Astrocyte (in vitro differentiated cells and primary cell): ENCODE measurements at regions not wholly inside any gene's neighbourhood (a gene's known extent, or its start where the extent isn't known, plus 50 kb on each side); places are given as distances from the start of the nearest gene placed in this dataset.

Source experiments
- DNase-seq: peaks from one replicate; pipeline ENCODE4 v3.0.0-alpha.2; 2010; ENCODE audit warnings: low read depth
- FAIRE-seq: peaks from 2 replicates; lab custom pipeline; 2011; peaks lifted over from hg19 to GRCh38; lab: Jason Lieb, UNC
- H2AFZ ChIP-seq: 2 replicates; pipeline ENCODE4 v1.6.0; 2012; ENCODE audit warnings: low read depth, low read length, inconsistent platforms
- H3K27ac ChIP-seq: 2 replicates; pipeline ENCODE4 v1.5.1; 2011; ENCODE audit warnings: low read depth, low read length, inconsistent platforms
- H3K27me3 ChIP-seq: 2 replicates; pipeline ENCODE4 v1.6.0; 2011; ENCODE audit warnings: low read length, inconsistent platforms; ENCODE audit not compliant: insufficient read depth
- H3K36me3 ChIP-seq: 2 replicates; pipeline ENCODE4 v1.5.1; 2011; ENCODE audit warnings: low read length, inconsistent platforms; ENCODE audit not compliant: insufficient read depth
- H3K4me1 ChIP-seq: 2 replicates; pipeline ENCODE4 v1.5.1; 2011; ENCODE audit warnings: low read length, inconsistent platforms; ENCODE audit not compliant: insufficient read depth
- H3K4me2 ChIP-seq: 2 replicates; pipeline ENCODE4 v1.6.0; 2012; ENCODE audit warnings: low read length, inconsistent platforms
- H3K4me3 ChIP-seq: 2 replicates; pipeline ENCODE4 v1.5.1; 2011; ENCODE audit warnings: low read depth, mild to moderate bottlenecking, low read length, inconsistent platforms; ENCODE audit not compliant: insufficient read depth
- H3K79me2 ChIP-seq: 2 replicates; pipeline ENCODE4 v1.6.0; 2012; ENCODE audit warnings: mild to moderate bottlenecking, low read length, inconsistent platforms; ENCODE audit not compliant: insufficient read depth
- H3K9ac ChIP-seq: 2 replicates; pipeline ENCODE4 v1.6.0; 2012; ENCODE audit warnings: mild to moderate bottlenecking, low read length, inconsistent platforms
- H3K9me3 ChIP-seq: 2 replicates; pipeline ENCODE4 v1.5.1; 2012; ENCODE audit warnings: low read depth, mild to moderate bottlenecking, low read length, inconsistent platforms; ENCODE audit not compliant: insufficient read depth
- H4K20me1 ChIP-seq: 2 replicates; pipeline ENCODE4 v1.6.0; 2012; ENCODE audit warnings: low read length, inconsistent platforms; ENCODE audit not compliant: insufficient read depth
- H3K27ac Mint-ChIP-seq: one replicate; pipeline ENCODE4 v1.8.0; 2021; ENCODE audit warnings: mild to moderate bottlenecking, mixed read lengths; ENCODE audit not compliant: unreplicated experiment
- H3K27me3 Mint-ChIP-seq: one replicate; pipeline ENCODE4 v1.8.0; 2021; ENCODE audit warnings: low read depth, mixed read lengths; ENCODE audit not compliant: unreplicated experiment
- H3K36me3 Mint-ChIP-seq: one replicate; pipeline ENCODE4 v1.8.0; 2021; ENCODE audit warnings: low read depth, mixed read lengths; ENCODE audit not compliant: unreplicated experiment
- H3K4me1 Mint-ChIP-seq: one replicate; pipeline ENCODE4 v1.8.0; 2021; ENCODE audit warnings: low read depth, mixed read lengths; ENCODE audit not compliant: unreplicated experiment
- H3K4me3 Mint-ChIP-seq: one replicate; pipeline ENCODE4 v1.8.0; 2021; ENCODE audit warnings: mild to moderate bottlenecking, moderate library complexity, mixed read lengths; ENCODE audit not compliant: unreplicated experiment
- H3K9me3 Mint-ChIP-seq: one replicate; pipeline ENCODE4 v1.8.0; 2021; ENCODE audit warnings: mild to moderate bottlenecking, mixed read lengths; ENCODE audit not compliant: unreplicated experiment
- EZH2 ChIP-seq: IDR thresholded peaks from 2 replicates; pipeline ENCODE4 v1.6.1; 2012; ENCODE audit warnings: mild to moderate bottlenecking, low read length, inconsistent platforms; ENCODE audit not compliant: insufficient read depth
- TF ChIP-seq, protein P1 (sequence below): IDR thresholded peaks from 2 replicates; pipeline ENCODE4 v1.5.1; 2011; ENCODE audit warnings: low read depth, mild to moderate bottlenecking, inconsistent platforms, low read length, moderate library complexity; ENCODE audit not compliant: insufficient read depth

DNA sequence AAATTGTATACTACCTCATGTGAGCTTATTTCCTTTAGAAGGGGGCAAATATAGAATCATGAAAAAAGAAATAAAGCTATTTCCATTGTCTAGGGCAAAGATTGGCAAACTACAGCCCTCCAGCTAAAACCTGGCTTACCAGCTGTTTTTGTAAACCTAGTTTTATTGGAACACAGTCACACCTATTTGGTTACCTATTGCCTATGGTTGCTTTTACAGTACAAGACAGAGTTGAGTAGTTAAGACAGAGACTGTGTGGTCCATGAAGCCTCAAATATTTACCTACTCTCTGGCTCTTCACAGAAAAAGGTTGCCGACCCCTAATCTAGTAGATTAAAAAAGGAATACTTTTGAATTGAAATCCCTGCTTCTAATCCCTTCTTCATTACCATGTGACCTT, 88.8 kb upstream of the ENPP6 start:
- H2AFZ ChIP-seq, result no peak overlapping the region
- Mint-ChIP-seq H3K4me3 (no peak overlapping the region), H3K36me3 (no peaks in the 10 kb centered on the region), H3K27ac (no peak overlapping the region), H3K9me3 (no peaks in the 10 kb centered on the region), H3K27me3 (peaks cover 3% of the 10 kb centered on the region), H3K4me1 (peaks cover 4% of the 10 kb centered on the region)
- H4K20me1 ChIP-seq, result no peaks in the 10 kb centered on the region
- no peaks in the 10 kb centered on the region for H3K9me3 ChIP-seq
- no peak overlapping the region for H3K9ac ChIP-seq
- no peaks in the 10 kb centered on the region for H3K79me2 ChIP-seq
- no peak for FAIRE-seq
- H3K27me3 ChIP-seq, result no peaks in the 10 kb centered on the region
- DNase-seq, result no peak
- no peaks in the 10 kb centered on the region for H3K4me1 ChIP-seq
- H3K36me3 ChIP-seq, result no peaks in the 10 kb centered on the region
- TF ChIP-seq EZH2, result no peak
- TF ChIP-seq, protein P1, sequence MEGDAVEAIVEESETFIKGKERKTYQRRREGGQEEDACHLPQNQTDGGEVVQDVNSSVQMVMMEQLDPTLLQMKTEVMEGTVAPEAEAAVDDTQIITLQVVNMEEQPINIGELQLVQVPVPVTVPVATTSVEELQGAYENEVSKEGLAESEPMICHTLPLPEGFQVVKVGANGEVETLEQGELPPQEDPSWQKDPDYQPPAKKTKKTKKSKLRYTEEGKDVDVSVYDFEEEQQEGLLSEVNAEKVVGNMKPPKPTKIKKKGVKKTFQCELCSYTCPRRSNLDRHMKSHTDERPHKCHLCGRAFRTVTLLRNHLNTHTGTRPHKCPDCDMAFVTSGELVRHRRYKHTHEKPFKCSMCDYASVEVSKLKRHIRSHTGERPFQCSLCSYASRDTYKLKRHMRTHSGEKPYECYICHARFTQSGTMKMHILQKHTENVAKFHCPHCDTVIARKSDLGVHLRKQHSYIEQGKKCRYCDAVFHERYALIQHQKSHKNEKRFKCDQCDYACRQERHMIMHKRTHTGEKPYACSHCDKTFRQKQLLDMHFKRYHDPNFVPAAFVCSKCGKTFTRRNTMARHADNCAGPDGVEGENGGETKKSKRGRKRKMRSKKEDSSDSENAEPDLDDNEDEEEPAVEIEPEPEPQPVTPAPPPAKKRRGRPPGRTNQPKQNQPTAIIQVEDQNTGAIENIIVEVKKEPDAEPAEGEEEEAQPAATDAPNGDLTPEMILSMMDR, result no peak
- no peak overlapping the region for H3K4me2 ChIP-seq
- H3K4me3 ChIP-seq, result no peak overlapping the region
- no peak overlapping the region for H3K27ac ChIP-seq

DNA sequence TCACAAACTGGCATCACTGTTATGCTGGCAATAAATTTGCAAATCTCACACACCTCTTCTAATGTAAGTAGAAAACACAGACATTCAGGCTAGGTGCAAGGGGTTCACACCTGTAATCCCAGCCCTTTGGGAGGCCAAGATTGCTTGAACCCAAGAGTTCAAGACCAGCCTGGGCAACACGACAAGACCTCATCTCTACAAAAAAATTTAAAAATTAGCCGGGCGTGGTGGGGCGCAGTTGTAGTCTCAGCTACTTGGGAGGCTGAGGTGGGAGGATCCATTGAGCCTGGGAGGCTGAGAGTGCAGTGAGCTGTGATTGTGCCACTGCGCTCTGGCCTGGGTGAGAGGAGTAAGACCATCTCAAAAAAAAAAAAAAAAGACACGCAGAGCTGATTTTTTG, 83.1 kb upstream of the ENPP6 start:
- H3K36me3 ChIP-seq, result no peaks in the 10 kb centered on the region
- no peak overlapping the region for H3K4me2 ChIP-seq
- no peaks in the 10 kb centered on the region for H3K79me2 ChIP-seq
- H3K27me3 ChIP-seq, result no peaks in the 10 kb centered on the region
- no peaks in the 10 kb centered on the region for H4K20me1 ChIP-seq
- no peak for DNase-seq
- no peak overlapping the region for H3K27ac Mint-ChIP-seq
- no peaks in the 10 kb centered on the region for H3K9me3 Mint-ChIP-seq
- H3K4me1 ChIP-seq, result no peaks in the 10 kb centered on the region
- H3K36me3 Mint-ChIP-seq, result no peaks in the 10 kb centered on the region
- H3K9me3 ChIP-seq, result no peaks in the 10 kb centered on the region
- FAIRE-seq, result no peak
- TF ChIP-seq, protein P1, result no peak
- no peak for TF ChIP-seq EZH2
- H2AFZ ChIP-seq, result no peak overlapping the region
- no peaks in the 10 kb centered on the region for H3K4me1 Mint-ChIP-seq
- no peaks in the 10 kb centered on the region for H3K27me3 Mint-ChIP-seq
- no peak overlapping the region for H3K9ac ChIP-seq
- no peak overlapping the region for H3K4me3 Mint-ChIP-seq
- H3K4me3 ChIP-seq, result no peak overlapping the region
- H3K27ac ChIP-seq, result no peak overlapping the region

DNA sequence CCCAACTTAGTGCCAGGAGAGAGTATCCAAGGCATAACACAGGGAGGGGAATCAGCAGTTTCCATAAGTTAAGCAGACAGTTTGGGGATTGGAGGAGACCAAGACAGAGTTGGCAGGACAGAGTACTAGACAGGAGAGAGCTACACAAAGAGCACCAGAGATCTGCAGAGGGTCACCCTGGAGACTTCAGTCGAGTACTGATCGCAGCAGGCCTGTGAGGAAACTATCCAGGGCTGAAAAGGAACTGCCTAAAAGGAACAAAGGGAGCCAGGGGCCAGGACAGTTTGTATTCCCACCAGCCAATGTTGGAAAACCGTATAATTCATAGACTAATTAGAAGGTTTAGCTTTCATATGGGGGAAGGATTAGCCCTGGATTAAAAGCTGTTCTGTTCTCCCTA, 80.6 kb upstream of the ENPP6 start:
- H3K9me3 Mint-ChIP-seq, result no peaks in the 10 kb centered on the region
- Histone ChIP-seq H3K27ac (no peak overlapping the region), H3K79me2 (no peaks in the 10 kb centered on the region), H4K20me1 (no peaks in the 10 kb centered on the region), H3K4me3 (no peak overlapping the region), H3K27me3 (no peaks in the 10 kb centered on the region), H3K4me1 (no peaks in the 10 kb centered on the region), H3K4me2 (no peak overlapping the region), H3K9ac (no peak overlapping the region), H3K9me3 (no peaks in the 10 kb centered on the region), H3K36me3 (no peaks in the 10 kb centered on the region), H2AFZ (no peak overlapping the region)
- peaks cover 1% of the 10 kb centered on the region for H3K27me3 Mint-ChIP-seq
- H3K27ac Mint-ChIP-seq, result no peak overlapping the region
- no peaks in the 10 kb centered on the region for H3K4me1 Mint-ChIP-seq
- DNase-seq (no peak), FAIRE-seq (no peak)
- H3K36me3 Mint-ChIP-seq, result no peaks in the 10 kb centered on the region
- H3K4me3 Mint-ChIP-seq, result no peak overlapping the region
- TF ChIP-seq EZH2, result no peak
- TF ChIP-seq, protein P1, result no peak
